Sigmoid colon (tissue), 6 donors: ENCODE measurements at regions not wholly inside any gene's neighbourhood (a gene's known extent, or its start where the extent isn't known, plus 50 kb on each side); places are given as distances from the start of the nearest gene placed in this dataset.

Experiments
- DNase-seq: peaks from one replicate; pipeline ENCODE4 v3.0.0-alpha.2; 2019
- H3K27ac ChIP-seq, 4 donors: fragments of 200-600 bp; sonication (generic); one replicate each; pipeline ENCODE4 v1.5.1; 2016 to 2019; ENCODE audit warnings: mild to moderate bottlenecking in 1 of 4
- H3K27me3 ChIP-seq, 3 donors: fragments of 200-600 bp; sonication (generic); one replicate each; pipeline ENCODE4 v1.5.1; 2019; ENCODE audit warnings: mild to moderate bottlenecking in 1 of 3
- H3K36me3 ChIP-seq, 4 donors: fragments of 200-600 bp; sonication (generic); one replicate each; pipeline ENCODE4 v1.5.1; 2016 to 2019
- H3K4me1 ChIP-seq, 4 donors: fragments of 200-600 bp; sonication (generic); one replicate each; pipeline ENCODE4 v1.5.1; 2017 to 2019
- H3K4me3 ChIP-seq, 4 donors: fragments of 200-600 bp; sonication (generic); one replicate each; pipeline ENCODE4 v1.5.1; 2017 to 2019; ENCODE audit warnings: mild to moderate bottlenecking in 2 of 4, moderate library complexity in 1 of 4
- H3K9me3 ChIP-seq, 4 donors: fragments of 200-600 bp in 3 of 4; sonication (generic) in 3 of 4; one replicate each; pipeline versions ENCODE4 v1.5.1 to v1.6.1; 2013 to 2019
- CTCF ChIP-seq, 4 experiments: fragments of 450-650 bp in 3 of 4; fragments of 200-600 bp in 1 of 4; IDR thresholded peaks; one replicate each; pipeline ENCODE4 v1.5.1; 2016 to 2019; ENCODE audit warnings: antibody characterized with exemption in 4 of 4, mild to moderate bottlenecking in 3 of 4, moderate library complexity in 2 of 4
- EP300 ChIP-seq, 4 donors: sonication (generic); formaldehyde crosslinking; IDR thresholded peaks; one replicate each; pipeline ENCODE4 v1.6.1; 2017; ENCODE audit warnings: antibody characterized with exemption in 4 of 4
- POLR2A ChIP-seq, 2 donors: fragments of 450-650 bp; IDR thresholded peaks; one replicate each; pipeline ENCODE4 v1.6.1; 2016; ENCODE audit warnings: antibody characterized with exemption in 2 of 2, mild to moderate bottlenecking in 2 of 2, moderate library complexity in 2 of 2
- POLR2AphosphoS5 ChIP-seq, 4 donors: sonication (generic); formaldehyde crosslinking; IDR thresholded peaks; one replicate each; pipeline ENCODE4 v1.6.1; 2017; ENCODE audit warnings: antibody characterized with exemption in 4 of 4
- WGBS, 2 donors: extraction: QIAGEN DNeasy Blood & Tissue Kit; methylation state at CpG; one replicate each; pipeline ENCODE4 v1.1.7; 2013; 5-methylcytosine and 5-hydroxymethylcytosine counted together
- intact Hi-C: fragments of 100-400 bp; cut with DNase I; formaldehyde crosslinking; loops from one replicate; pipeline ENCODE4 v1.15.1; 2023
- small RNA-seq, 3 donors: library from RNA; depleted of rRNA; stranded (forward); fragments of <200 nt; gene quantifications; one replicate each; pipeline ENCODE3, GENCODE V24; 2016
- donor health status: healthy with polysubstance abuse.
- donor health status: healthy.

GRCh38 chr2:44118257-44118656 lies 50.4 kb upstream of the PPM1B start:
- no peak for DNase-seq
- WGBS, 2 donors = 93 to 94% methylated on average over 10 of the region's 10 CpGs

More at GRCh38 chr2:44118257-44118656, 50.4 kb upstream of the PPM1B start:
- Histone ChIP-seq H3K9me3 (no peaks in the 10 kb centered on the region), H3K27me3 (no peaks in the 10 kb centered on the region), H3K27ac (no peak overlapping the region), H3K36me3 (no peaks in the 10 kb centered on the region), H3K4me3 (no peak overlapping the region), H3K4me1 (no peaks in the 10 kb centered on the region)
- TF ChIP-seq CTCF (IDR thresholded peaks at IDR 0.05) (no peak), POLR2A (IDR thresholded peaks at IDR 0.05) (no peak), POLR2AphosphoS5 (IDR thresholded peaks at IDR 0.05) (no peak), EP300 (IDR thresholded peaks at IDR 0.05) (no peak)
- intact Hi-C loops = no loop called here

Small RNA genes in the stretch of these regions (small RNA-seq; reads per million reads assigned to genes)
- gene AC019129.1 = 0 reads per million in 3 donors
